ENCODE measurements at regions not wholly inside any gene's neighbourhood (a gene's known extent, or its start where the extent isn't known, plus 50 kb on each side); places are given as distances from the start of the nearest gene placed in this dataset.

GRCh38 chr16:86103320-86103719 is 204.4 kb downstream of the IRF8 start:
- TF ChIP-seq, protein P1, sequence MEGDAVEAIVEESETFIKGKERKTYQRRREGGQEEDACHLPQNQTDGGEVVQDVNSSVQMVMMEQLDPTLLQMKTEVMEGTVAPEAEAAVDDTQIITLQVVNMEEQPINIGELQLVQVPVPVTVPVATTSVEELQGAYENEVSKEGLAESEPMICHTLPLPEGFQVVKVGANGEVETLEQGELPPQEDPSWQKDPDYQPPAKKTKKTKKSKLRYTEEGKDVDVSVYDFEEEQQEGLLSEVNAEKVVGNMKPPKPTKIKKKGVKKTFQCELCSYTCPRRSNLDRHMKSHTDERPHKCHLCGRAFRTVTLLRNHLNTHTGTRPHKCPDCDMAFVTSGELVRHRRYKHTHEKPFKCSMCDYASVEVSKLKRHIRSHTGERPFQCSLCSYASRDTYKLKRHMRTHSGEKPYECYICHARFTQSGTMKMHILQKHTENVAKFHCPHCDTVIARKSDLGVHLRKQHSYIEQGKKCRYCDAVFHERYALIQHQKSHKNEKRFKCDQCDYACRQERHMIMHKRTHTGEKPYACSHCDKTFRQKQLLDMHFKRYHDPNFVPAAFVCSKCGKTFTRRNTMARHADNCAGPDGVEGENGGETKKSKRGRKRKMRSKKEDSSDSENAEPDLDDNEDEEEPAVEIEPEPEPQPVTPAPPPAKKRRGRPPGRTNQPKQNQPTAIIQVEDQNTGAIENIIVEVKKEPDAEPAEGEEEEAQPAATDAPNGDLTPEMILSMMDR (IDR thresholded peaks at IDR 0.05) = no peak
- H3K27ac ChIP-seq = no peak overlapping the region
- DNase-seq (no peak), ATAC-seq (no peak)
- intact Hi-C loops (cut with DNase I) = no loop called here
- H3K36me3 ChIP-seq = no peaks in the 10 kb centered on the region
- no peak overlapping the region for H3K4me3 ChIP-seq
- H3K4me1 ChIP-seq = no peaks in the 10 kb centered on the region
- H3K27me3 ChIP-seq = peaks cover 0 to 5% of the 10 kb centered on the region in 2 donors
- no peaks in the 10 kb centered on the region for H3K9me3 ChIP-seq

DNA sequence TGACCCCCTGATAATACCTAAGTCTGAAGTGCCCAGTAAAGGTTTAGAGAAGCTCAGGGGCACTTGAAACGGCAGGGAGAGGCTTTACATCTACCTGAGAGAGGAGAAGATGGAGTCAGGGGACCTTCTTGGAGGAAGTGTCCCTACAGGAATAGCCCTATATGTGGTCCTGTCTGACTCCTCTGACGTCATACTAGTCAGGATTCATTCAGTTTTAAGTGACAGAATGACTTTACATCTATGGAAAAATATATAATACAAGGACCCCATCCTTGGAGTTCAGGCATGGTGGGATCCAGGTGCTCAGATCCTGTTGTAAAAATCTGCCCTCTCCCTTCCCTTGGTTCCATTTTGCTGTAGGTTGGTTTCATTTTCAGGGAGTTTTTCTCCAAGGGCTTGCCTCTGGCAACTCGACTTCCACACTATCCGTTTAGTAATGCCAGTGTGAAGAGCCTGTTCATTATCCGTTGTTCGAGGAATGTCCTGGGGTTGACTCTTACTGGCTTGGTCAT is 205.6 kb downstream of the IRF8 start:
- TF ChIP-seq, protein P1 (IDR thresholded peaks at IDR 0.05) = no peak
- intact Hi-C loops (cut with DNase I) = no loop called here
- no peaks in the 10 kb centered on the region for H3K36me3 ChIP-seq
- H3K27ac ChIP-seq = no peak overlapping the region
- no peak for ATAC-seq
- H3K9me3 ChIP-seq = no peaks in the 10 kb centered on the region
- no peak overlapping the region for H3K4me3 ChIP-seq
- no peaks in the 10 kb centered on the region for H3K4me1 ChIP-seq
- DNase-seq = no peak
- H3K27me3 ChIP-seq = peaks cover 0 to 5% of the 10 kb centered on the region in 2 donors

DNA sequence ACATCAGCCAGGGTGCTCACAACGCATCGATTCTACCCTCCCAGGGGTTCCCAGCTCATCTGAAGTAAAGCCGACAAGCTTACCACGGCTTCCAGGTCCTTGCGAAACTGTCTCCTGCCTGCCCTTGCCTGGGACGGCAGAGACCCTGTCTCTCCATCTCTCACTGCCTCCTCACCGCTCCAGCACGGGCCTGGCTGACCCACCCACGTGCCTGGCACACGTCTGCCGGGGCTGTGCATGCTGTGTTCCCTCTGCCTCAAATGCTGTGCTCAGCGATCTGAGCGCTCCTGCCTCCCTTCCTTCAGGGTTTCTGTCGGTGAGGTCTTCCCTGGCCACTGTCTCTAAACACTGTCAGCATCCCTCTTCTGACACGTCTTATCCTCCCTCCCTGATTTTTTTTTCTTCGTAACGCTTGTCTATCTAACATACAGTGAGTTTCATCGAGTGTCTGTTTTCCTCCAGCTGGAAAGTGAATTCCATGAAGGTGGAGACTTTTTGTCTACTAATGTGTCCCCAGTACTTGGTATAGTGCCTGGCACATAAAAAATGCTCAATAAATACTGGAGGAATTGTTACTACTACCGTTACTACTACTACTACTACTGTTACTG is 208.4 kb downstream of the IRF8 start:
- TF ChIP-seq, protein P1 (IDR thresholded peaks at IDR 0.05) = no peak
- DNase-seq (no peak), ATAC-seq (peak; percentile 19)
- H3K36me3 ChIP-seq = no peaks in the 10 kb centered on the region
- H3K4me1 ChIP-seq = no peaks in the 10 kb centered on the region
- intact Hi-C loops (cut with DNase I) = no loop called here
- no peaks in the 10 kb centered on the region for H3K27me3 ChIP-seq
- H3K4me3 ChIP-seq = no peak overlapping the region
- H3K27ac ChIP-seq = no peak overlapping the region
- H3K9me3 ChIP-seq = no peaks in the 10 kb centered on the region

- DNase-seq = no peak
- TF ChIP-seq, protein P1 (IDR thresholded peaks at IDR 0.05) = no peak
- Histone ChIP-seq H3K36me3 (no peaks in the 10 kb centered on the region), H3K4me1 (no peaks in the 10 kb centered on the region), H3K27me3 (no peaks in the 10 kb centered on the region), H3K9me3 (no peaks in the 10 kb centered on the region), H3K27ac (no peak overlapping the region), H3K4me3 (no peak overlapping the region)
- no peak for ATAC-seq
- intact Hi-C loops (cut with DNase I) = no loop called here
Observed at GRCh38 chr16:86108062-86108461, 209.1 kb downstream of the IRF8 start.

DNA sequence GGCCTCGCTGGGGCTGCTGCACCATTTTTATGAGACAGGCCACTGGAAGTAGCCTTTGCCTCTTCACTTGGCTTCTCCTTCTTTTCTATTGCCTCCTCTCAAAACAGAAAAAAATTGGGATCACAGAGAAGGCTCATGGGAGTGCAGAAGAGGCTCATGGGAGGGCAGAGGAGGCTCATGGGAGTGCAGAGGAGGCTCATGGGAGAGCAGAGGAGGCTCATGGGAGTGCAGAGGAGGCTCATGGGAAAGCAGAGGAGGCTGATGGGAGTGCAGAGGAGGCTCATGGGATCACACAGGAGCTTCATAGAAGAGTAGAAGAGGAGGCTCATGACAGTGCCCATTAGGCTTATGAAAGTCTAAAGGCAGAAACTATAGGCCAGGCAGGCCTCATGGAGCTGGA is 211.2 kb downstream of the IRF8 start:
- intact Hi-C loops (cut with DNase I) = no loop called here
- no peaks in the 10 kb centered on the region for H3K36me3 ChIP-seq
- no peak for DNase-seq
- H3K9me3 ChIP-seq = no peaks in the 10 kb centered on the region
- H3K4me3 ChIP-seq = no peak overlapping the region
- no peak for ATAC-seq
- TF ChIP-seq, protein P1 (IDR thresholded peaks at IDR 0.05) = no peak
- no peak overlapping the region for H3K27ac ChIP-seq
- H3K4me1 ChIP-seq = no peaks in the 10 kb centered on the region
- no peaks in the 10 kb centered on the region for H3K27me3 ChIP-seq
